HG03139 (cell line): ENCODE measurements at regions not wholly inside any gene's neighbourhood (a gene's known extent, or its start where the extent isn't known, plus 50 kb on each side); places are given as distances from the start of the nearest gene placed in this dataset.

Experiments used
- ATAC-seq: cut with Tn5 transposase; IDR thresholded peaks from one replicate; pipeline ENCODE4 v1.9.1; 2021; ENCODE audit not compliant: unreplicated experiment

- ATAC-seq: no peak
These were observed 381.9 kb upstream of the MC4R start for GRCh38 chr18:60754413-60755009.

DNA sequence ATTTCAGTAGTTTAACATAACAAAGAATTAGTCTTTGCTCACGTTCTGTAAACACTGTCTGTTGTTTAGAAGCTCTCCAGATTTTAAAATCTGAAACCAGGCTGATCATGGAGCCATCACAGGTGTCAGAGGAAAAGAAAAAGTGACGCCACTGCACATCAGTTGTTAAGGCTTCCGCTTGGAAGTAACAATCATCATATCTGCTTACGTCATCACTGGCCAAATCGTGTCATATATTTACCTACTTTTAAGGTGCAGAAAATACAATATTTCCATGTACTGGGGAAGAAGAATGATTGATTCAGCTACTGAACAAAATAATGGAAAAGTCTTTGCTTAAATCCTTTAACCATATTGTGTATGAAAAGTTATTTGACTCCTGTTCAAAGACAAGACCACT lies 382.6 kb upstream of the MC4R start:
- no peak for ATAC-seq

DNA sequence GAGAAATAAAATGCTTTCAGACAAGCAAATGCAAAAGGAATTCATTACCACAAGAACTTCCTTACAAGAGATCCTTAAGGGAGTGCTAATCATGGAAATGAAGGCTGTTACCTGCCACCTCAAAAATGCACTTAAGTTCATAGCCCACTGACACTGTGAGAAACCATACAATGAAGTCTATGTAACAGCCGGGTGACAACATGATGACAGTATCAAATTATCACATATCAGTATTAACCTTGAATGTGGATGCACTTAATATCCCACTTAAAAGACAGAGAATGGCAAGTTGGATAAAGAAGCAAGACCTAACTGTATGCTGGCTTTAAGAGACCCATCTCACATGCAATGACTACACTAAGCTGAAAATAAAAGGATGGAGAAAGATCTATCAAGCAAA lies 403.4 kb upstream of the MC4R start:
- ATAC-seq: no peak

DNA sequence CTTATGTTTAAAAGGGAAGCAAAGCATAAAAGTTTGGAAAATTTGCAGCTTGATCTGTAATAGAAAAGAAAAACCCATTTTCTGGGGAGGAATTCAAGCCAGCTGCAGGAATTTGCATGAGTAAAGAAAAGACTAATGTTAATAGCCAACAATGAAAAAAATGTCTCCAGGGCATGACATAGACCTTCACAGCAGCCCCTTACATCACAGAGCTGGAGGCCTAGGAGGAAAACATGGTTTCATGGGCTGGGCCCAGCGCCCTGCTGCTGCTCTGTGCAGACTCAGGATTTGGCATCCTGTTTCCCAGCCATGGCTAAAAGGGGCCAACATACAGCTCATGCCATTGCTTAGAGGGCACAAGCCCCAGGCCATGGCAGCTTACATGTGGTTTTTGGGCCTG lies 411.6 kb upstream of the MC4R start:
- ATAC-seq: no peak

GRCh38 chr18:60794802-60795201 lies 422.2 kb upstream of the MC4R start:
- ATAC-seq: no peak

GRCh38 chr18:60804415-60804814 lies 431.8 kb upstream of the MC4R start:
- ATAC-seq: no peak

DNA sequence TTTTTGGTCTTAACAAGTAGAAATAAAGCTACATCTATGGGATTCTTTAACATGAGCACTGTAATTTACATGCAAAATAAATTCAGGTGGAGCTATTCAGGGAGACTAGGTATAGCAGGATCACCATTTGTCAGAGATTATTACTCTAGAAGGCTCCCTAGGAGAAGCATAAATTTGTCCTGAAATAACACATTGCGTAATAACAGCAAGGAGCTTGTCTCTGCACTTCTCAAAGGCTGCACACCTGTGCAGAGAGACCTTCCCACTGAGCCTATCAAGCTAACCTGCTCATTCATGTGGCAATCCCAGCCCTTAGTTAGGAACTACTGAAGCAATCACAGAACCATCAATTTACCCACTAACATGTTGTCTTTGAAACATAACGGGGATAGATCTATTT lies 437.4 kb upstream of the MC4R start:
- no peak for ATAC-seq

DNA sequence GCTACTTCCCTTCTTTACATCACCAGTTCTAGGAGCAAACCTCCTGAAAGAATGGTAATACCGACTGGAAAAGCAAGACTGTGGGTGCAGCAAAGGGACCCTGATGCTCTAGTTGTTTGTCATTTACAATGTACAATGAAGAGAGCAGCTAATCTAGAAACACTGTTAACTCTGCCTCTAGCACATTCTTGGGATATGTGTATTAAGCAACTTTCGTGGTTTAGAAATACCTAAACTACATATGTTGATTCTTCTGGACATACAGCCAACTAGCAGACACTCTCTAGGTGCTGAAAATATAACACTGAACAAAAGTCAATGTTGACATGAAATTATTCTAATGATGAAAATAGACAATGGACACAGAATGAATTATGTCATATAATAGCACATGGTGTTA lies 440.3 kb upstream of the MC4R start:
- no peak for ATAC-seq

DNA sequence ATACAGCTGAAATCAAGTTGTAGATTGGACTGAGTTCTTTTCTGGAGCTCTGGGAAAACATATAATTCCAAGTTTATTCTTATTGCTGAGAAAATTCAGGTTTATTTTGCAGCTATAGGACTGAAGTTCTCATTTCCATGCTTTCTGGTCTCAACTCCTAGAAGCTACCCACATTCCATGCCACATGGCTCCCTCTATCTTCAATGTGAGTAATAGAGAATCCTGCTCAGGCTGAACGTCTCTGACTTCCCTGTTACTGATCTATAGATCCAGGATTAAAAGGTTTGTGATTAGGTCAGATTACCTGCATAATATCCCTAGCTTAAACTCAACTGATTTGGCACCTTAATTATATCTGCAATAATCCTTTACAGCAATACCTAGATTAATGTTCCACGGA lies 453.8 kb upstream of the MC4R start:
- no peak for ATAC-seq

GRCh38 chr18:60831971-60832370 lies 459.4 kb upstream of the MC4R start:
- no peak for ATAC-seq

DNA sequence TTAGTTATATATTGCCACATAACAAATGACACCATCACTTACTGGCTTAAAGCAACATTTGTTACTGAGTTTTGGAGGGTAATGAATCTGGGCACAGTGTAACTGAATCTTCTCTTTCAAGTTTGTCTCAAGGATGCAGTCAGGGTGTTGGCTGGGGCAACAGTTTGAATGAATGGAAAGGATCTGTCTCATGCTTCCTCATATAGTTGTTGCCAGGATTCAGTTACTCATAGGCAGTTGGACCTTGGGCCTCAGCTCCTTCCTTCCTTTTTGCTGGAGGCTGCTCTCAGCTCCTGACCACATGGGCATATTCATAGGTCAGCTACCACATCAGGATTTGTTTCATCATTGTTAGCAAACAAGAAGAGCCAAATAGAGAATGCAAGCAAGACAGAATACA lies 466.1 kb upstream of the MC4R start:
- ATAC-seq: no peak

GRCh38 chr18:60846396-60846795 lies 473.8 kb upstream of the MC4R start:
- no peak for ATAC-seq

DNA sequence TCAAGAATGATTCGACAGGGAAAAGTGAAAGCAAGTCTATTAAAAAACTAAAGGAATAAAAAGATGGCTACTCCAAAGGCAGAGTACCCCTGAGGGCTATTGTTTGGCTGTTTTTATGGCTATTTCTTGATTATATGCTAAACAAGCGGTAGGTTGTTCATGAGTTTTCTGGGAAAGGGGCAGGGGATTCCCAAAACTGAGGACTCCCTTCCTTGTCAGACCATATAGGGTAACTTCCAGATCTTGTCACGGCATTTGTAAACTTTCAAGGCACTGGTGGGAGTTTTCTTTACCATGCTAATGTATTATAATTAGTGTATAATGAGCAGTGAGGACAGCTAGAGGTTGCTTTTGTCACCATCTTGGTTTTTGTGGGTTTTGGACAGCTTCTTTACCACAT lies 474.9 kb upstream of the MC4R start:
- ATAC-seq: no peak

- ATAC-seq: no peak
These were observed 471.7 kb upstream of the CDH20 start for GRCh38 chr18:60861575-60861974.

- ATAC-seq: no peak
These were observed 470.2 kb upstream of the CDH20 start for GRCh38 chr18:60862988-60863387.

- ATAC-seq: no peak
These were observed 467.4 kb upstream of the CDH20 start for GRCh38 chr18:60865801-60866200.

GRCh38 chr18:60870261-60871153 lies 462.7 kb upstream of the CDH20 start:
- ATAC-seq: no peak

GRCh38 chr18:60872434-60872833 lies 460.8 kb upstream of the CDH20 start:
- ATAC-seq: no peak

DNA sequence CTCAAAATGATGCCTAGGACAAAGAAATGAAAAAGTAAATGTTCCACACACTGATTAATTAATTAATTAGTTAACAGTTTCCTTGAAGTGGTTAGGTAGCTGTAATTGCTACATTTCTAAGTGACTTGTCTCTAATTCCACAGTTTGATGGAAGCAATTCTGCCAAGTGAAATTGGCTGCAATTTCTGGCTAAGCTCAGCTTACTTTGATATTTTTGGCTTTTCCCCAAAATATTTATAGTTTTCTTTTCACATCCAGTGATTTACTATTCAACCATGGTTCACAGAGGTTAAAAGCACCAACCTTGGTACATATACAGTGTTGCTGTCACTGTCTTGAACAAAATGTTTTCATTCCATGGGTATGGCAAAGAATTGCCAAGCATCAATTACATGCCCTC lies 459.5 kb upstream of the CDH20 start:
- no peak for ATAC-seq

DNA sequence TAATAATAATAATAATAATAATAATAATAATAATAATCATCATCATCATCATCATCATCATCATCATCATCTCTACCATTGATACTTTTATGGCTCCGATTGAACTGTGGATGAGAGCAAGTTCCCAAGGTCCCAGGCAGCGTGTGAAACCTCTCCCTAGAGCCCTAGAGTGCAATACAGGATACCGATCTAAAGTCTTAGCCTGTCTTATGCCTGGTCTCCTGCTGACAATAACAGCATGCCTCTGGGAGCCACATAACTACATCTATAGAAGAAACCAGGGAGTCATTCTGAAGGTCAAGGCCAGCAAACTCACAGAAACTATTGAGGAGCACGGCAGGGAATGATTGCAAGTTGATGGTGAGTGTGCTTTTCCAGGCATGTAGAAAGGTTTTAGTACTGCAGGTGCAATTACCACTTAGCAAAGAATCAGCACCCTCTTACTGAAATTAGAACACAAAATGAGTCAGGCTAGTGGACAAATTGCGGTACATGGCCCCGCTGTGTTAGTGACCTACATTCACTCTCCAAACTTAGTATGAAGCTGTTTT lies 457.2 kb upstream of the CDH20 start:
- ATAC-seq: no peak

DNA sequence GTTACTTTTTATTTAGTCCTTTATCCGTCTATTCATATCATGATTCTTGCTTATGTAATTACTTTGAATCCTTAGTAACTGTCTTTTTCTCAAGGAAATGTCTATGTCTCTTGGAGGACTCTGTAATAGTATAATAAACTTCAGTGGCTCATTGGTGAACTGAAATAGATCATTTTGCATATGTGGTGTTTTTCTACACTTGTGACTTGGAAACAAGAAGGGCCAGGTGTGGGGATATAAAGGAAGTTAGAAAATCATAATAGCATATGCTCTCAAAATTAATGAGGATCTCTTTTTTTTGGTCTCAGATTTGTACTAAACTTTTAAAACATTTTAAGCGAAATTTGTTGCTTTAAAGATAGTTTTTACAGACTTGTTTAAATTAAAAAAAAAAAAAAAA lies 453.0 kb upstream of the CDH20 start:
- no peak for ATAC-seq

- ATAC-seq: no peak
These were observed 449.6 kb upstream of the CDH20 start for GRCh38 chr18:60883587-60883986.
